ENCODE measurements at regions not wholly inside any gene's neighbourhood (a gene's known extent, or its start where the extent isn't known, plus 50 kb on each side); places are given as distances from the start of the nearest gene placed in this dataset.

DNA sequence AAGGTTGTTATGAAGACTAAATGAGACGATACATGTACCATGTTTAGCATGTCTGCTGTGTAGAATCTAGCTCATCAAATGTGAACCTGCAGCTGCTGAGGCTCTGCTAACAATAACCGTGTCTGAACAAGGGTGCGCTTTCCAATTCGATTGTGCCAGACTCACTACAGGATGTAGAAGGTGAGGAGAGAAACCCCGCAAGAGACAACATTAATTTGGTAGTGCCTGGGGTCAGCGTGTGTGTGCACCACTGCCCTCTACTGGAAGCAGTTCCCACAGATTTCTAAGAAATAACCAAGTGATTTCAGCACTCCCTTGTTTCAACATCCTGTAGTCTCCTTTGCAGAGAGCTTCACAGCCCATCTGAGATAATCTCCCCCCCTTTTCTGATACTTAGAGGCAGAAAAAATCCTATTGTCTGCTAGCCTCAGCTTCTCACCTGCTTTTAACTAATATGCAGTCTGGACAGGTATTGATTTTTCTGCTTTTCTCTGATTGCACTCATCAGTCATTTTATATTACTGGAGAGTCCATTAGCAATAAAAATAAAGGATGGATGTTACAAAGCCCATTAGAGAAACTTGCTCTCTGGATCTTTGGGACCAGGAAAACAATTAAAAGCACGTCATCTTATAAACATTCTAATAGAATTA, 96.7 kb upstream of the BACH2 start:
- no peak for FAIRE-seq
- H3K9me3 ChIP-seq (ENCODE audit: control insufficient read depth in 2 of 2, insufficient read depth in 1 of 2, low read depth in 1 of 2, low read length in 1 of 2) = no peaks in the 10 kb centered on the region
- 30 to 36% (median 33%) methylated on average over 7 of the region's 7 CpGs for WGBS, 3 donors
- no peaks in the 10 kb centered on the region for H3K4me1 ChIP-seq (ENCODE audit: control insufficient read depth in 3 of 3, insufficient read depth in 2 of 3, low read depth in 1 of 3, low read length in 2 of 3)
- H3K4me3 ChIP-seq (ENCODE audit: low read depth in 1 of 3, low read length in 3 of 3) = no peak overlapping the region
- H3K36me3 ChIP-seq (ENCODE audit: control insufficient read depth in 3 of 3, insufficient read depth in 2 of 3, low read depth in 1 of 3, low read length in 3 of 3) = no peaks in the 10 kb centered on the region
- H3K27ac ChIP-seq (ENCODE audit: low read depth in 1 of 3, low read length in 2 of 3) = no peak overlapping the region
- peak; percentile 35 to 62 for DNase-seq
- H3K27me3 ChIP-seq (ENCODE audit: control insufficient read depth in 3 of 3, insufficient read depth in 3 of 3, low read length in 3 of 3) = peaks cover 0 to 2% (median 0%) of the 10 kb centered on the region in 3 donors

DNA sequence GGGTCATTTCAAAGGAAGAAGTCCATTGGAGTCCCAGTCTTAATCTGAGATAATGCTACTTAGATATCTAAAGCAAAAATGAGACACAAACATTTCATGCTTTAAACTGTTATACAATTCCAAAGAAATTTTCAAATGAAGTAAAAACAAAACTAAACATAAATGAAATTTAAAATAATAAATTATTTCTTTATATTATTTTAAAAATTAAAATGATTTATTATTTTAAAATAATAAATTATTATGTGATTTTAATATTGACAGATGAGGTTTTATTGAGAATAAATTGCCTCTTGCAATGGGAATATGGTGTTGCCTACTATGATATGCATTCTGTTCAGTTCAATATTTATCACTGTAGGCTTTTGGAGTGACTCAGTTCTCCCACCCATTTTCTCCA, 93.7 kb upstream of the BACH2 start:
- no peaks in the 10 kb centered on the region for H3K9me3 ChIP-seq (ENCODE audit: control insufficient read depth in 2 of 2, insufficient read depth in 1 of 2, low read depth in 1 of 2, low read length in 1 of 2)
- H3K4me1 ChIP-seq (ENCODE audit: control insufficient read depth in 3 of 3, insufficient read depth in 2 of 3, low read depth in 1 of 3, low read length in 2 of 3) = no peaks in the 10 kb centered on the region
- DNase-seq (no peak), FAIRE-seq (no peak)
- no peaks in the 10 kb centered on the region for H3K36me3 ChIP-seq (ENCODE audit: control insufficient read depth in 3 of 3, insufficient read depth in 2 of 3, low read depth in 1 of 3, low read length in 3 of 3)
- peaks cover 0 to 11% (median 0%) of the 10 kb centered on the region in 3 donors for H3K27me3 ChIP-seq (ENCODE audit: control insufficient read depth in 3 of 3, insufficient read depth in 3 of 3, low read length in 3 of 3)
- no peak overlapping the region for H3K4me3 ChIP-seq (ENCODE audit: low read depth in 1 of 3, low read length in 3 of 3)
- H3K27ac ChIP-seq (ENCODE audit: low read depth in 1 of 3, low read length in 2 of 3) = no peak overlapping the region

DNA sequence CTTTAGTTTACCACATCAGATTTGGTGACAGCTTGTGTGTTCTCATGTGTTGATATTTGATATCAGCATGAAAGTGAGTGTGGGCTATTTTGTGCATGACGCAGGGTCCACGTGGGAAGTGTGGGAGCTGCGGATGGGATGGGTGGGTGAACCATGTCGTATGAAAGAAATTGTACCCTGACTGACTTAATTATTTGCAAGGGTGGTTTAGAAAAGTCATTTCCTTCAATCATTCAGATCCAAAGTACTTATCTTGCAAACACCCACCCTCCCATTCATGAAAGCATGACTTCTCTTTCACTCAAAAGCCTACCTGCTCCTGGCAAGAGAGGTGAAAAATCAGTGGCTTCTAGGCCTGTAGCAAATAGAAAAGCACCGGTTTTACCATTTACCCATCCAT, 91.8 kb upstream of the BACH2 start:
- no peaks in the 10 kb centered on the region for H3K4me1 ChIP-seq (ENCODE audit: control insufficient read depth in 3 of 3, insufficient read depth in 2 of 3, low read depth in 1 of 3, low read length in 2 of 3)
- FAIRE-seq (no peak), DNase-seq (no peak)
- no peak overlapping the region for H3K4me3 ChIP-seq (ENCODE audit: low read depth in 1 of 3, low read length in 3 of 3)
- H3K36me3 ChIP-seq (ENCODE audit: control insufficient read depth in 3 of 3, insufficient read depth in 2 of 3, low read depth in 1 of 3, low read length in 3 of 3) = no peaks in the 10 kb centered on the region
- no peak overlapping the region for H3K27ac ChIP-seq (ENCODE audit: low read depth in 1 of 3, low read length in 2 of 3)
- peaks cover 0 to 11% (median 0%) of the 10 kb centered on the region in 3 donors for H3K27me3 ChIP-seq (ENCODE audit: control insufficient read depth in 3 of 3, insufficient read depth in 3 of 3, low read length in 3 of 3)
- H3K9me3 ChIP-seq (ENCODE audit: control insufficient read depth in 2 of 2, insufficient read depth in 1 of 2, low read depth in 1 of 2, low read length in 1 of 2) = no peaks in the 10 kb centered on the region
- 66 to 69% (median 67%) methylated on average over 5 of the region's 5 CpGs for WGBS, 3 donors

DNA sequence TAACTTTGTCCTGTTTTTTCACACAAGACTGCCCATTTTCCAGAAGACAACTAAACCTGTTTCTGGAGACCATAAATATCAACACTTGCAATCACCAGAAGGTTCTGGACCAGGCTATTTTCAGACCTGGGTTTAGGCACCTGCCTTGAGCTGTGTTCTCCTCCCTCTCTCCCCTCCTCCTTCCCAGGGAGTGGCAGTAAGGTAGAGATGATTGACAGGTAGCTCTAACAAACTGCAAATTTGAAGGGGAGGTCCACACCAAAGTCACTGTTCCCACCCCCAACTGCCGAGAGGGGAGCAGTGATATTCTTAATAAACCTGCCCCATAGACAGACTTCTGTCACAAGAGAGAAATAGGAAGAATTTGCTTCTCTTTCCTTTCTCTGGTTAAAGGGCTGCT, 91.2 kb upstream of the BACH2 start:
- Histone ChIP-seq H3K9me3 (ENCODE audit: control insufficient read depth in 2 of 2, insufficient read depth in 1 of 2, low read depth in 1 of 2, low read length in 1 of 2) (no peaks in the 10 kb centered on the region), H3K36me3 (ENCODE audit: control insufficient read depth in 3 of 3, insufficient read depth in 2 of 3, low read depth in 1 of 3, low read length in 3 of 3) (no peaks in the 10 kb centered on the region), H3K27me3 (ENCODE audit: control insufficient read depth in 3 of 3, insufficient read depth in 3 of 3, low read length in 3 of 3) (peaks cover 0 to 12% (median 0%) of the 10 kb centered on the region in 3 donors), H3K27ac (ENCODE audit: low read depth in 1 of 3, low read length in 2 of 3) (no peak overlapping the region), H3K4me3 (ENCODE audit: low read depth in 1 of 3, low read length in 3 of 3) (no peak overlapping the region), H3K4me1 (ENCODE audit: control insufficient read depth in 3 of 3, insufficient read depth in 2 of 3, low read depth in 1 of 3, low read length in 2 of 3) (no peaks in the 10 kb centered on the region)
- DNase-seq (no peak), FAIRE-seq (no peak)
- WGBS, 3 donors = 20 to 63% (median 61%) methylated on average over 1 of the region's 1 CpG

DNA sequence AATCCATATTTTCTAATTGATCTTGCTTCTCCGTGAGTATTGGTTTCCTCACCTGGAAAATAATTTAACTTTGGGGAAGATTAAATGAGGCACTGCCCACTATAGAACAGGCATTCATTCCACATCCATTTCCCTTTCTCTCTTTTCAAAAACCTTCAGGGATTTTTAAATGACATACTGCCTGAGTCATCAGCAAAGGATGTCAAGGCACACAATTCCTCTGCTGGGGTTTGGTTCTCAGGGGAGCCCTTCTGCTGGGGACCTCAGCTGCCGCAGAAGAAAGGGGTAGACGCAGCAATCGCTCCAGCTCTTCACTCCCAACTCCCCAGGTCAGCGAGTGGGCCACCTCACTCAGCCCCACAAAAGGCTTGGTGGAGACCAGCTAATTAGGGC, 90.7 kb upstream of the BACH2 start:
- Histone ChIP-seq H3K4me3 (ENCODE audit: low read depth in 1 of 3, low read length in 3 of 3) (no peak overlapping the region), H3K36me3 (ENCODE audit: control insufficient read depth in 3 of 3, insufficient read depth in 2 of 3, low read depth in 1 of 3, low read length in 3 of 3) (no peaks in the 10 kb centered on the region), H3K9me3 (ENCODE audit: control insufficient read depth in 2 of 2, insufficient read depth in 1 of 2, low read depth in 1 of 2, low read length in 1 of 2) (no peaks in the 10 kb centered on the region), H3K27ac (ENCODE audit: low read depth in 1 of 3, low read length in 2 of 3) (no peak overlapping the region), H3K27me3 (ENCODE audit: control insufficient read depth in 3 of 3, insufficient read depth in 3 of 3, low read length in 3 of 3) (peaks cover 0 to 14% (median 0%) of the 10 kb centered on the region in 3 donors), H3K4me1 (ENCODE audit: control insufficient read depth in 3 of 3, insufficient read depth in 2 of 3, low read depth in 1 of 3, low read length in 2 of 3) (no peaks in the 10 kb centered on the region)
- 75 to 85% (median 76%) methylated on average over 5 of the region's 5 CpGs for WGBS, 3 donors
- FAIRE-seq = no peak
- DNase-seq = no peak

DNA sequence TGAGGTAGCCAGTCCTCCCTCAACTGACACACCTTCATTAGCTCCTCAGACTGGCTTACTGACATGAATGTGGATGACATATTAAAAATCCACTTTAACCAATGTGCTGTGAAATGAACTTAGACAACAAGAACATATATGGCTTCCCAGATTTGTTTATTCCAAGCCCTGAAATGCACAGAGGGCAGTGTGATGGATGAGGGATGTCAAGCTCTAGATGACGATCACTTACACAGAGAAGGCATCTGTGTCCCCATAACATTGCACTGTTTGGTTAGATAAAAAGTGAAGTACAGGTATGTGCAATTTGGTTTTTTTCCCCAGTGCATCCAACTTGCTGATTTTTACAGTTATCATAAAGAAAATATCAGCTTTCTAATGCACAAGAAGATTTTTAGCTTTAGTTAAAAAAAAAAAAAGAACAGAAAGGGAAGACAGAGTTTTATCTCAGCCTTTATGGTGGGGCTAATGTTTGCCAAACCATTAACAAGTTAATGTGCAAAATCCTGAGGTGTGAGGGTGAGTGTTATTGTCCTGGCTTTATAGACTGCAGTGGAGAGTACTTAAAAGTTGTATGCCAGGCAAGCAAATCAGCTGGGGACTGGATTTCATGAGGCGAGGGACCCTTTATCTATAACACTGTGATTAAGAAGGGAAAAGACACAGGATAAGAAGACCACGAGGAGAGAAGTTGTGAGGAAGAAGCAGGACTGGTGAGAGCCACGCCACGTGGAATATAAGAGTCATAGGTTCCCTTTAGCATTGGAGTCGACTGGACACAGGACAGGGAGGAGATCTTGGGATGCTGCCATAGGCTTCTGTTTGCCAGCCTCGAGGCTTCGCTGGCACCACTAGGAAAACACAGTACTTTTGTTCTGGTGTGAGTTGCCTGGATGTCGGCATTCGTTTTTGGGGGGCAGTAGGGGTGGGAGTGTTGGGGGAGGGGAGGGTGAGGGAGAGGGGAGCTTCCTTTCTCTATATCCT, 90.0 kb upstream of the BACH2 start:
- Histone ChIP-seq H3K36me3 (ENCODE audit: control insufficient read depth in 3 of 3, insufficient read depth in 2 of 3, low read depth in 1 of 3, low read length in 3 of 3) (no peaks in the 10 kb centered on the region), H3K9me3 (ENCODE audit: control insufficient read depth in 2 of 2, insufficient read depth in 1 of 2, low read depth in 1 of 2, low read length in 1 of 2) (no peaks in the 10 kb centered on the region), H3K27me3 (ENCODE audit: control insufficient read depth in 3 of 3, insufficient read depth in 3 of 3, low read length in 3 of 3) (peaks cover 0 to 14% (median 0%) of the 10 kb centered on the region in 3 donors), H3K4me1 (ENCODE audit: control insufficient read depth in 3 of 3, insufficient read depth in 2 of 3, low read depth in 1 of 3, low read length in 2 of 3) (no peaks in the 10 kb centered on the region), H3K4me3 (ENCODE audit: low read depth in 1 of 3, low read length in 3 of 3) (no peak overlapping the region), H3K27ac (ENCODE audit: low read depth in 1 of 3, low read length in 2 of 3) (no peak overlapping the region)
- DNase-seq (no peak), FAIRE-seq (no peak)
- 33 to 56% (median 38%) methylated on average over 10 of the region's 10 CpGs for WGBS, 3 donors

DNA sequence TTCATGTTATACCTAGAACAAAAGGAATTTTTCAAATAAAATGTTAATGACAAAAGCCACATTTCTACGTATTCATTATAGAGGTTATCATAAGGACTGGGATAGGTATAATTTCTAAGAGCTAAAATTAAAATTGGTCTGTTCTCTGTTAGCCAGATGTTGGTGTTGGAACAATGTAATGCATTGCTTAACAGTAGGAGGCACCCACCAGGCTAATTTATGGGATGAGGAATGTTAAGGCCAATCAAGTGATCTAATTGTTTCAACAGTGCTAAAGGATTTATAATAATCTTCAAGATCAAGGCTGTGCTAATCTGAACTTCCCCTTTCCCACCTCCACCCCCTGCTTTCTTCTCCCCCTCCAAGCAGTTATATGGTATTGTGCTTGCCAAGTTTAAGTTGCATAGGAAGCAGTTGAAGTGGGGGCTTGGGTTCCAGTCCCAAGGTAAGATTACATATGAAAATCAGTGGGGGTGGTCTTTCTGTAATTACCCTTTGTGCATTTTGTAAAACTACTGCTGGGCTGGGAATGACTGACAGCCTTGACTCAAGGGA, 89.2 kb upstream of the BACH2 start:
- no peaks in the 10 kb centered on the region for H3K9me3 ChIP-seq (ENCODE audit: control insufficient read depth in 2 of 2, insufficient read depth in 1 of 2, low read depth in 1 of 2, low read length in 1 of 2)
- no peaks in the 10 kb centered on the region for H3K36me3 ChIP-seq (ENCODE audit: control insufficient read depth in 3 of 3, insufficient read depth in 2 of 3, low read depth in 1 of 3, low read length in 3 of 3)
- no peak overlapping the region for H3K27ac ChIP-seq (ENCODE audit: low read depth in 1 of 3, low read length in 2 of 3)
- H3K4me3 ChIP-seq (ENCODE audit: low read depth in 1 of 3, low read length in 3 of 3) = no peak overlapping the region
- DNase-seq = no peak
- H3K4me1 ChIP-seq (ENCODE audit: control insufficient read depth in 3 of 3, insufficient read depth in 2 of 3, low read depth in 1 of 3, low read length in 2 of 3) = no peaks in the 10 kb centered on the region
- 82 to 90% (median 88%) methylated on average over 1 of the region's 1 CpG for WGBS, 3 donors
- no peak for FAIRE-seq
- H3K27me3 ChIP-seq (ENCODE audit: control insufficient read depth in 3 of 3, insufficient read depth in 3 of 3, low read length in 3 of 3) = peaks cover 0 to 14% (median 0%) of the 10 kb centered on the region in 3 donors

DNA sequence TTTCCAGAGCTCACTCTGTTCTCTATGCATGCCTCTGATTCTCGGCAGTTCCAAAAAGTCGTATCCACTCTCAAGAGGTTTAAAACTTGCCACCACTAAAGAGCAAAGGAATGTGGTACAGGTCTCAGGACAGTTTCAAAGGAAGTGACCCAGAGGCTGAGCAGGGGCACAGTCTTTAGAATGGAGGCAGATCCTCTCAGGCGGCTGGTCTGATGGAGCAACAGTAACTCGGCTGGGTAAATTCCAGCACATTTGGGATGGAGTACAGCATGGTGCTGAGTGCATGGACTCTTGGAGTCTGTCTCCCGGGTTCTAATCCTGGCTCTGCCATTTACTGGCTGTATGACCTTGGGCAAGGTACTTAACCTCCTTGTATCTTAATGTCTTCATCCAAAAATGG, 88.1 kb upstream of the BACH2 start:
- Histone ChIP-seq H3K4me1 (ENCODE audit: control insufficient read depth in 3 of 3, insufficient read depth in 2 of 3, low read depth in 1 of 3, low read length in 2 of 3) (no peaks in the 10 kb centered on the region), H3K4me3 (ENCODE audit: low read depth in 1 of 3, low read length in 3 of 3) (no peak overlapping the region), H3K27ac (ENCODE audit: low read depth in 1 of 3, low read length in 2 of 3) (no peak overlapping the region), H3K9me3 (ENCODE audit: control insufficient read depth in 2 of 2, insufficient read depth in 1 of 2, low read depth in 1 of 2, low read length in 1 of 2) (no peaks in the 10 kb centered on the region), H3K27me3 (ENCODE audit: control insufficient read depth in 3 of 3, insufficient read depth in 3 of 3, low read length in 3 of 3) (peaks cover 0 to 14% (median 0%) of the 10 kb centered on the region in 3 donors), H3K36me3 (ENCODE audit: control insufficient read depth in 3 of 3, insufficient read depth in 2 of 3, low read depth in 1 of 3, low read length in 3 of 3) (no peaks in the 10 kb centered on the region)
- DNase-seq (no peak), FAIRE-seq (no peak)
- WGBS, 3 donors = 73 to 79% (median 78%) methylated on average over 5 of the region's 5 CpGs
